ENCODE measurements at regions not wholly inside any gene's neighbourhood (a gene's known extent, or its start where the extent isn't known, plus 50 kb on each side); places are given as distances from the start of the nearest gene placed in this dataset.
"Not testable (repeated sequence)": the region's sequence is repeated elsewhere in the genome, so short reads cannot be mapped to it uniquely, and the experiment has no call there.

GRCh38 chr16:29286161-29286560, 120.3 kb downstream of the NPIPB11 start:
- not testable (repeated sequence) for ATAC-seq (replicated peaks; ENCODE audit: extremely low read depth, poor library complexity, severe bottlenecking); H3K27me3 Mint-ChIP-seq; H3K9me3 Mint-ChIP-seq; H3K4me3 Mint-ChIP-seq; DNase-seq (ENCODE audit: low spot score in 2 of 2); H3K36me3 Mint-ChIP-seq (ENCODE audit: insufficient read depth)
- Mint-ChIP-seq H3K4me1 (peaks cover 15% of the 10 kb centered on the region), H3K27ac (ENCODE audit: low read depth) (peak overlapping the region; percentile 19)

DNA sequence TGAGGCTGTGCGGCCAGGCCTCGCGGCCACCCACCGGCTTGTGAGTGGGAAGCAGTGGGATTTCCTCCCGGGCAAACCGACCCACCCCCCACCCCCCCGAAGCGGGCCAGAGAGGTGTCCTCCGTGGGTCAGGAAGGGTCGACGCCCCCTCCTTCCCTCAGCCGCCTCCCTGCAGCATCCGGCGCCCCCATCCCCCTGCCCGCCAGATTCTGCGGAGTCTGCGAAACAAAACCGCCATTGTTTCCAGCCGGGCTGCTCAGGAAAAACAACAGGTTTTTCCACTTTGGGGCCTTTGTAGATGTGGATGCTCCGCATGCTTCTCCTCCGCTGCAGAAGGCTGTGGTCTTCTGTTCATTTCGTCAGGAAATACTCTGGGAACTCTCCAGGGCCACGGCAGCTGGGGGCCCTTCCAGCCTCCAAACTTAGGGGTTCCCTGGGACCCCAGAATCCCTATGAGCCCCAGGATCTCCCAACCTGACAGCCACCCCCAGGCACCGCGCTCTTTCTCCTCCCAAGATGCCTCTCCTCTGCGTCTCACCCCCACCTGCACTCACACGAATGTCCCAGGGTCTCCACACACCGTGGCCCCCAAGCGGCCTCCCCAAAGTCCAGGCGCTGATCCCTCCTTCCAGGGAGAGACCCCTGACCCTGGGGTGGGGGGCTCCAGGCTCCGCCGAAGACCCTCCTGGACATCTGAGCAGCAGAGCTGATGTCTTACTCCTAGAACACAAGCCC, 121.2 kb downstream of the NPIPB11 start:
- H3K4me3 Mint-ChIP-seq; ATAC-seq (replicated peaks; ENCODE audit: extremely low read depth, poor library complexity, severe bottlenecking); H3K27ac Mint-ChIP-seq (ENCODE audit: low read depth); H3K9me3 Mint-ChIP-seq; H3K27me3 Mint-ChIP-seq; DNase-seq (ENCODE audit: low spot score in 2 of 2); H3K36me3 Mint-ChIP-seq (ENCODE audit: insufficient read depth): not testable (repeated sequence)
- H3K4me1 Mint-ChIP-seq = peaks cover 10% of the 10 kb centered on the region

GRCh38 chr16:29284723-29285122, 121.8 kb downstream of the NPIPB11 start:
- H3K4me1 Mint-ChIP-seq; H3K27ac Mint-ChIP-seq (ENCODE audit: low read depth); DNase-seq (ENCODE audit: low spot score in 2 of 2); H3K36me3 Mint-ChIP-seq (ENCODE audit: insufficient read depth); ATAC-seq (replicated peaks; ENCODE audit: extremely low read depth, poor library complexity, severe bottlenecking); H3K27me3 Mint-ChIP-seq; H3K4me3 Mint-ChIP-seq; H3K9me3 Mint-ChIP-seq: not testable (repeated sequence)

GRCh38 chr16:29284159-29284558, 122.4 kb downstream of the NPIPB11 start:
- H3K27ac Mint-ChIP-seq (ENCODE audit: low read depth); H3K9me3 Mint-ChIP-seq; H3K4me3 Mint-ChIP-seq; H3K27me3 Mint-ChIP-seq; ATAC-seq (replicated peaks; ENCODE audit: extremely low read depth, poor library complexity, severe bottlenecking); H3K4me1 Mint-ChIP-seq; DNase-seq (ENCODE audit: low spot score in 2 of 2); H3K36me3 Mint-ChIP-seq (ENCODE audit: insufficient read depth): not testable (repeated sequence)

- DNase-seq (ENCODE audit: low spot score in 2 of 2); H3K36me3 Mint-ChIP-seq (ENCODE audit: insufficient read depth); H3K4me3 Mint-ChIP-seq; ATAC-seq (replicated peaks; ENCODE audit: extremely low read depth, poor library complexity, severe bottlenecking); H3K27me3 Mint-ChIP-seq; H3K4me1 Mint-ChIP-seq; H3K27ac Mint-ChIP-seq (ENCODE audit: low read depth); H3K9me3 Mint-ChIP-seq: not testable (repeated sequence)
These were observed 128.2 kb downstream of the NPIPB11 start for GRCh38 chr16:29278097-29278871.

DNA sequence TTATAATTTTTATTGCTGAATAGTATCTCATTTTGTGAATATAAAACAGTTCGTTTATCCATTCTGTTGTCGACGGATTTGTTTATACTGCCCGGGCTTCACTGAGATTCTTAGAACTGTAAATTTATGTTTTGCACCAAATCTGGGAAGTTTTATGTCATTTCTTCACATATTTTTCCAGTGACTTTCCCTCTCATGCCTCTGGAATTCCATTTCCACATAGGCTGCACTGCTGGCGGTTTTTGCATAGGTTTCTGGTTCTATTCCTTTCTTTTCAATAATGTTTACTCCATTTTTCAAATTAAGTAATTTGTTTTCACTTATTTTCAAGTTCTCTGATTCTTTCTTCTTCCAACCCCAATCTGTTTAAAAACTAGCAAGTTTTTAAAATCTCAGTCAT, 130.1 kb downstream of the NPIPB11 start:
- H3K36me3 Mint-ChIP-seq (ENCODE audit: insufficient read depth); ATAC-seq (replicated peaks; ENCODE audit: extremely low read depth, poor library complexity, severe bottlenecking); H3K27me3 Mint-ChIP-seq; H3K9me3 Mint-ChIP-seq; H3K4me1 Mint-ChIP-seq; H3K4me3 Mint-ChIP-seq; DNase-seq (ENCODE audit: low spot score in 2 of 2): not testable (repeated sequence)
- H3K27ac Mint-ChIP-seq (ENCODE audit: low read depth) = peak overlapping the region; percentile 13

DNA sequence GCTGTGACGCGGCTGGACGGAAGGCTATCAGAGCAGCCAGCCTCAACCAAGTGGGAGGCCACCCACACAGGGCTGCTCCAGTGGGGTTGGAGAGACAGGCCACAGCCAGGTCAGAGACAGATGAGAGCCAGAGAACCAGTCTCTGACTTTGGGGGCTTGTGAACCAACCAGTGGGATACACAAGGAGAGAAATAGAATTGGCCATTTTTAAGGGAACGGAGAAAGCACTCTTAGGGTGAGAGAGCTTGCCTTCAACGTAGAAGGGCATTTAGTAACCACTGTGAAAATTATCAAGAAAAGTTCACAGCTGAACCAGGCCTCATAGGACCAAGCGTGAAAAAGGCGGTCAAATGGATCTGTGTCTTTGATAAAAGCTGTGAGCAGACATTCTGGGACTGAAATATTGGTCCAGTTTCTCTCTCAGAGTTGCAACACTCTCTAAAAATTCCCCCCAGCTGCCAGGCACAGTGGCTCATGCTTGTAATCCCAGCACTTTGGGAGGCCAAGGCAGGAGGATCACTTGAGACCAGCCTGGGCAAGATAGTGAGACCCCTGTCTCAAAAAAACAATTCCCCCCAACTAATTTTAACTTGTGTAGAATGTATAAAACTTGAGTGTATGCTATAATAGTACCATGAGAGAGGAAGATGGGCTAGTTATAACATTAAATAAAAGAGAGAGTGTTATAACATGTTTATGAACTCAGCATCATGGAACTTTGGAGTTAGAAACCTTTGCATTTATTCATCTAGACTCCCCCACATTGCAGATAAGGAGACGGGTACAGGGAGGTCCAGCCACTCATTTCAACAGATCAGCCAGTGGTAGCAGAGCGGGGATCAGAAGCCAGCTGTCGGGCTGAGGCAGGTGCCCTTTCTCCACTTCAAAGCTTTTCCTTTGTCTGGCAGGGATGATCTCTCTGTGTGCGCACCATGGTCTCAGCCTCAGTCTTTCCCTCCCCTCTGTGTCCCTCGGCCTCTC, 132.2 kb downstream of the NPIPB11 start:
- not testable (repeated sequence) for ATAC-seq (replicated peaks; ENCODE audit: extremely low read depth, poor library complexity, severe bottlenecking); DNase-seq (ENCODE audit: low spot score in 2 of 2); H3K4me3 Mint-ChIP-seq; H3K36me3 Mint-ChIP-seq (ENCODE audit: insufficient read depth); H3K4me1 Mint-ChIP-seq; H3K9me3 Mint-ChIP-seq; H3K27me3 Mint-ChIP-seq; H3K27ac Mint-ChIP-seq (ENCODE audit: low read depth)

DNA sequence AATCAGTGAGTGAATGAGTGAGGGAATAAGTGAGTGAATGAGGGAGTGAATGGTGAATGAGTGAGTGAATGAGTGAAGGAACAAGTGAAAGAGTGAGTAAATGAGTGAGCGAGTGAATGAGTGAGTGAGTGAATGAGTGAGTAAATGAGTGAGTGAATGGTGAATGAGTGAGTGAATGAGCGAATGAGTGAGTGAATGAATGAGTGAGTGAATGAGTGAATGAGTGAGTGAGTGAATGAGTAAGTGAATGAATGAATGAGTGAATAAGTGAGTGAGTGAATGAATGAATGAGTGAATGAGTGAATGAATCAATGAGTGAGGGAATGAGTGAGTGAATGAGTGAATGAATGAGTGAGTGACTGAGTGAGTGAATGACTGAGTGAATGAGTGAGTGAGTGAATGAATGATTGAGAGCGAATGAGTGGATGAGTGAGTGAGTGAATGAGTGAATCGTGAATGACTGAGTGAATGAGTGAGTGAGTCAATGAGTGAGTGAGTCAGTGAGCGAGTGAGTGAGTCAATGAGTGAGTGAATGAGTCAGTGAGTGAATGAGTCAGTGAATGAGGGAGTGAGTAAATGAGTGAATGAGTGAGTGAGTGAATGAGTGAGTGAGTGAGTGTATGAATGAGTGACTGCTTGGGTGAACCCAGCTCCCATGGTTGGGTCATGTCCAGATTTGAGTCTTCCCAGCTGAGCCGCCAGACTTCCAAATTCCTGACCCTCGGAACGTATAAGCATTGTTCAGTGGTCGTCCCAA, 133.0 kb downstream of the NPIPB11 start:
- ATAC-seq (replicated peaks; ENCODE audit: extremely low read depth, poor library complexity, severe bottlenecking); DNase-seq (ENCODE audit: low spot score in 2 of 2); H3K4me3 Mint-ChIP-seq; H3K9me3 Mint-ChIP-seq; H3K27ac Mint-ChIP-seq (ENCODE audit: low read depth); H3K36me3 Mint-ChIP-seq (ENCODE audit: insufficient read depth); H3K27me3 Mint-ChIP-seq; H3K4me1 Mint-ChIP-seq: not testable (repeated sequence)

- DNase-seq (ENCODE audit: low spot score in 2 of 2); H3K27me3 Mint-ChIP-seq; H3K36me3 Mint-ChIP-seq (ENCODE audit: insufficient read depth); H3K4me1 Mint-ChIP-seq; H3K9me3 Mint-ChIP-seq; H3K27ac Mint-ChIP-seq (ENCODE audit: low read depth); H3K4me3 Mint-ChIP-seq; ATAC-seq (replicated peaks; ENCODE audit: extremely low read depth, poor library complexity, severe bottlenecking): not testable (repeated sequence)
These were observed 134.5 kb downstream of the NPIPB11 start for GRCh38 chr16:29271721-29272675.

- not testable (repeated sequence) for H3K27me3 Mint-ChIP-seq; DNase-seq (ENCODE audit: low spot score in 2 of 2); ATAC-seq (replicated peaks; ENCODE audit: extremely low read depth, poor library complexity, severe bottlenecking); H3K4me3 Mint-ChIP-seq; H3K9me3 Mint-ChIP-seq; H3K36me3 Mint-ChIP-seq (ENCODE audit: insufficient read depth); H3K4me1 Mint-ChIP-seq; H3K27ac Mint-ChIP-seq (ENCODE audit: low read depth)
These were observed 135.6 kb downstream of the NPIPB11 start for GRCh38 chr16:29270923-29271322.

- H3K27ac Mint-ChIP-seq (ENCODE audit: low read depth); H3K4me1 Mint-ChIP-seq; H3K36me3 Mint-ChIP-seq (ENCODE audit: insufficient read depth); H3K27me3 Mint-ChIP-seq; H3K4me3 Mint-ChIP-seq; H3K9me3 Mint-ChIP-seq; DNase-seq (ENCODE audit: low spot score in 2 of 2); ATAC-seq (replicated peaks; ENCODE audit: extremely low read depth, poor library complexity, severe bottlenecking): not testable (repeated sequence)
These were observed 136.5 kb downstream of the NPIPB11 start for GRCh38 chr16:29270033-29270432.
